GM18498 (cell line): ENCODE measurements at regions not wholly inside any gene's neighbourhood (a gene's known extent, or its start where the extent isn't known, plus 50 kb on each side); places are given as distances from the start of the nearest gene placed in this dataset.
A peak's percentile ranks its signal among the peaks of the same experiment; 100 is the strongest.

Source experiments
- ATAC-seq: cut with Tn5 transposase; IDR thresholded peaks from one replicate; pipeline ENCODE4 v1.9.1; 2021; ENCODE audit warnings: mild to moderate bottlenecking, moderate library complexity; ENCODE audit not compliant: unreplicated experiment

DNA sequence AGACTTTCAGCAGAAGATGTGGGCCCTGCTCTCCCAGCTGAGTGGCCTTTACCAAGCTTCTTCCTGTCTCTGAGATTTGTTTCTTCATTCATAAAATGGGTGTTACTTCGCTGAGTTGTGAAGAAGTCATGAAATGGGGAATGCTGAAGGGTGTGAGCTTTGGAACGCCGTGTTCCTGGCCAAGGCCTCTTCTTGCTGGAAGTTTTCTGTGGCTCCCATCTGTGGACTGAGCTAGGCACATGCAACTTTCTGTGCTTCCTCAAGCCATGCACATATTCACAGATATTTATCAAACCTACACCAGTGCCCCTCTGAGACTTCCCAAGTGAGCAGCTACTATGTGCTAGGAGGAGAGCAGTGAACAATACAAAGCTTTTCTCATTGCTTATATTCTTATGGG, 106.3 kb upstream of the JUN start:
- no peak for ATAC-seq

DNA sequence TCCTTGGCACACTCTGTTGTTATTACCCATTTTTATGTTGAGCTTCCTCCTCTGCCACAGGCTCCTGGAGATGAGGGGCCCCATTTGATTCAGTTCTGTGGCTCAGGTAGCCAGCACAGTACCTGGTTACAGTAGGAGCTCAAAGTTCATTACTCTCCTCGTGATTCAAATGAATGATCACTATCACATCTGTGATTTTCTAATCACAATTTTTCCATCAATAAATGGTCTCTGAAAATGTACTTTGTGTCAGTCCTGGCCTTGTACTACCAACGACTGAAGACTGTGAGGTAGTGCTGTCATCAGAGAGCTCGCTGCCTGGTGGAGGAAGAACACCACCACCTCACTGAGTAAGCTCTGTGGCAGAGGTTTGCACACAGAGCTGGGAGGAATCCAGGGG, 106.8 kb upstream of the JUN start:
- ATAC-seq: no peak

- ATAC-seq: no peak
These were observed 107.5 kb upstream of the JUN start for GRCh38 chr1:58891347-58891746.

DNA sequence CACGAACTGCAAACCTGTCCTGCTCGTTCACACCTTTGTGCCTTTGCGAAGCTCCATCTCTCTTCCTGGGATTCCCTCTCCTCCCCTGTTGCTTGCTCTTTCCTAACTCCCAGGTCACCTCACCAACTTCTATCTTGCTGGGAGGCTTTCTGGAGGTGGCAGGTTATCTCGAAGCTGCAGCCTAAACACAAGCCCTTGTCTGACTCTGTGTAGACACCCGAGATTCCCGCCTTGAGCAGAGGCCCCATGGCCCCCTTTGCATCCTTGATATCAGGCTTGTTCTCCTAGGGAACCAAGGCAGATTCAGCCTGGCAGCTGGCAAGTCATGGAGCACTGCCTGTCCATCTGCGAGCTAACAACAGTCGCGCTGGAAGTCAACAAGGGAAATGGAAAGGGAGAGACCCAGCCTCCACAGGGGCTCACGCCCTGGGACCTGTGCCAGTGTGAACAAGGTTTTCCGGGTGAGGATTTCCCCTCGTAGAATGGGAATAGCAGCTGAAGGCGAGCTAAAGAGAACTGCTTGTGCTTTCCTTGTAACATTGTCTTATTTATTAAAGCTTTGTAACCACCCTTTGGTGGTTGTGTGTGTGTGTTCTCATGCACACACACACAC, 109.5 kb upstream of the JUN start:
- no peak for ATAC-seq

DNA sequence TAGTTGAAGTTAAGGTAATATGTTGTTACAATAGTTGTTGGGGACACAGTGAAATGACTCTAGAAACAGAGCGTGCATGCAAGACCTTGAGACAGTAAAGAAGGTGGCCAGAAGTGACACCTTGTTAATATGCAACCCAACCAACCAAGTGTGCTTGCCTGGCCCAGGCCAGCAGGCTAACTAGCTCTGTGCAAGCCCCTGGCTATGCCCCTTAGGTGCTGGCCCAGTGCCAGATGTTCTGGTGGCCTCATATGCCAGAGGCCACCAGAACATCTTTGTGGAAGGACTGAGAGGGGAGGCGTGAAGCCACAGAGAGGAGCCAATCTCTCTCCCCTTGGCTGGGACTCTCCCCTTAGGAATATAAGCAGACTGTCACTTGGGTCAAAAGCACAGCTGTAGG, 111.2 kb upstream of the JUN start:
- peak; percentile 56 for ATAC-seq

DNA sequence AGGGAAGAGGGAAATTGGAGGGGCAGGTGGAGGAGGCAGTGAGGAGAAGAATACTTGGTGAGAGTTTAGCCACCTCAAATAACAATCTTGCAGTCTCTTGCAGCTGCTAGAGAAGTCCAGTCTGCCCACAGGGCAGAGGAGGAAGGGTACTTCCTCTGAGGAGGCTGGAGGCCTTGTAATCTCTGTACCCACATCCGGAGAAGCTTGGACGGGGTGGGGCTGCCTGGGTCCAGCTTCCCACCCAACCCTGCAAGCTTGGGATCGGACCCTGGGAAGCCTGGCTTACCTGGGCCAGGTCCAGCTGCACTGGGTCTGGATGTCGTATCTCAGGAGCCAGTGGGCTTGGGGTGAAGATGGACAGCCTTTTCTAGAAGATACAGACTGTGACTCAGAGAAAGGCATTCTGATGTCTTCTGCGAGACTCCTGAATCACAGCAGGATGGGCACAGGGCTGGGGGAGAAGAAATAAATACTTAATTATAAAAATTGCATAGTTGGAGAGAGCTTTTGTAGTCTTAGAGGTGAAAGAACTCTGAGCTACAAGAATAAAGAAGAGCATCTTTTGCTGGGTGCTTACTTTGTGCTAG, 111.8 kb upstream of the JUN start:
- ATAC-seq: peak; percentile 59

GRCh38 chr1:58896246-58897183, 112.7 kb upstream of the JUN start:
- no peak for ATAC-seq

GRCh38 chr1:58898739-58899586, 115.1 kb upstream of the JUN start:
- no peak for ATAC-seq

DNA sequence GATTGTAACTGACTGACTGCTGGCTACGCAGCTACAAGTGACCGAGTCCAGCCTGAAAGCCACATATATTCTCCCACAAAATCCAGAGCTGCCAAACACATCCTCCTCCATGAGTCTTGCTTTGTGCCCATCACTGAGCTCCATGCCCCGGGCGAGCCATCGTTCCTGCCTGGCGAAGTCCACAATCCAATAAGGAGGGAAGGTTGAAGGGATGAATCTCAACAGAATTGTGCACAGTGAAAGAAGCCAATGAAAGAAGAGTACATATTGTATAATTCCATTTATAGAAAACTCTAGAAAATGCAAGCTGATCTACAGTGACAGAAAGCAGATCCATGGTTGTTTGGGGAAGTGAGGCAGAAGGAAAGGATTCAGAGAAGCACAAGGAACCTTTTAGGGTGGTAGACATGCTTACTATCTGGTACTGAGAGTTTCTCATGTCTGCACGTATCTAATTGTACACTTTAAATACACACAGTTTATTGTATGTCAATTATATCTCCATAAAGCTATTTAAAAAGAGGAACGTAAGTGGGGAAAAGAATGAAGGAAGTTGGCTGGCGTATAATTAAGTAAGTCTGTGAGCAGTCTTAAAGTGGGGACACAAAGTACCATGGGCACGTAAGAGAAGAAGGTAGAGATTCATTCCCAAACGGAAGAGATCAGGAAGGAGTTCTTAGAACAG, 115.9 kb upstream of the JUN start:
- ATAC-seq: no peak

GRCh38 chr1:58900396-58900795, 116.5 kb upstream of the JUN start:
- no peak for ATAC-seq

- ATAC-seq: no peak
These were observed 117.2 kb upstream of the JUN start for GRCh38 chr1:58901008-58901407.

GRCh38 chr1:58902830-58903513, 119.1 kb upstream of the JUN start:
- ATAC-seq: no peak

DNA sequence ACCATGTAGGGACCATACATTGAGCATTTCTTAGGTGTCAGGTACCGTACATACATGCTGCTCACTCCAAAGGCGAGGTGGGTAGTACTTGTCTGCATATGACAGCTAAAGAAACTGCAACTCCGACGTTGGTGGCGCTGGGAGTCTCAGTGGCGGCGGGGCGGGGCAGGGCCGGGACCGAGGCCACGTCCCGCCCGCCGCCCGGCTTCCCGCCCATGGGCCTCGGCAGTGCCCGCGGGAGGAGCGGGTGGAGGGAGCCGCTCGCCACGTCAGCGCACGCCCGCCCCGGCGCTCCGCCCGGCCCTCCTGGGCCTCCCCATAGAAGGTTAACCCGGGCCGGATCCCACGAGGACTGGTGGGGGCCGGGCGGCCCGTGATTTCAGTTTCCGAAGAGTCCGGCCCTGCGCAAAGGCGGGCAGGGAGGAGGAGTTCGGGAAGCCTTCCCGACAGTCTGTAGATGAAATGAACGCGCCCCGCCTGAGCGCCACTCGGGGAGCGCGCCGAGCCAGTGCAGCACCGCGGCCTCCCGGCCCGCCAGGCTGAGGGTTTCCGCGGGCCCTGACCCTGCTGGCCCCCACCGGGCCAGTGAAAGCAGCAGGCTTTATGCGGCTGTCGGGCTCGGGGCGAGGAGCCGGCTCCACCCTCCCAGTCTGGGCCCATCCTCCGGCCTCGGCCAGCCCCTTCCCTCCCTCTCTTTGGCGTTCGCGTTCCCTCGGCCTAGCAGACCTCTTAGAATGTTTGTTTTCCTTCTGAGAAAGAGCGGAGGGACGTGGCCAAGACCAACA, 119.9 kb upstream of the JUN start:
- peak; percentile 93 for ATAC-seq

DNA sequence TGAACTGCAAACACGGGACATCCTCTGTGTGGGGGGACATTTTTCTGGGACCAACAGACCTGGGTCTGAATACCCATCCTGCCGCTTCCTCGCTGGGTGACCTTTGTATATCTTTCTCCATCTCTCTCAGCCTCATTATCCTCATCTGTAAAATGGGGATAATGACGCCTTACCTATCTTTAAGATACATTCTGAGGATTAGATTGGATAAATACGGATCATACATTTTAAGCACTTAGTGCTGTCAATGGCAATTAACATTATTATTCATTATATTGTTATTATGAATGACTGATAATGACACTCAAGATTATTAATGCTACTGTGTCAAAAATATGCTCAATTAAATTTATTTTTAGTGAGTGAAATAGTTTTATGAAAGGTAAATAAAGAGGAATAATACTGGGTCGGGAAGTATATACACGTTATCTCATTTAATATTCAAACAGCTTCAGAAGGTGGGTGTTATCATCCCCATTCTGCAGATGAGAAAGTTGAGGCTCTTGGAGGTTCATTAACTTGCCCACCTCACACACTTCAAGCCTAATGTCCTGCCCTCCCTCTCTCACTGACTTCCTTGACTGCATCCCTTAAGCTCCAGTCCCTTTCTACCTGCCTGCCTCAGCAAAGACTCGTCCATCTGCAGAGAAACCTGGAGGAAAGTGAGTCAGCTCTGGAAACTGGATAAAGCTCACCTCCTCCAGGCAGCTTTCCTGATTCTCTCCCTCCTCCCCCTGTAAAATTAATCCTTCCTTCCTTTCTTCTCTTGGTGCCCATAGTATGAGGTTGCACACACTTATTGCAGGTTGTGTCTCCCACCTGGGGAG, 120.7 kb upstream of the JUN start:
- ATAC-seq: no peak

GRCh38 chr1:58905126-58905490, 121.3 kb upstream of the JUN start:
- ATAC-seq: no peak

GRCh38 chr1:58905628-58906221, 121.9 kb upstream of the JUN start:
- no peak for ATAC-seq

DNA sequence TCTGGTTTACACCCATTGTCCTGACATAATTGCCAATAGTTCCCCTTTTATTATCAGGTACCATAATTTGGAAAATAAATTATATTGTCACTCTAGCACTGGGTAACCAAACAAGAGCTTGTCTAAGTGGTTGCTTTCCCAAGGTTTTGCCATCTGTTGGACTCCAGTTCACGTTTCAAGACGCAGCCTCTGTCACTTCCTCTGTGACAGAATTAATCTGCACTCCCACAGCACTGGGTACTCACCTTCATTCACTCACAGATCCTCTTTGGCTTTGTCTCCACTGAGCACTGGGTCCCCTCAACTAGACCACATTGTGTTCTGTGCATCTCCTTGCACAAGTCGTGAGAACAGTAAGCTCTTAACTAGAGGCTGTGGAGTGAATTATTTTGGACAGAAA, 123.6 kb upstream of the JUN start:
- no peak for ATAC-seq
